ENCODE measurements at regions not wholly inside any gene's neighbourhood (a gene's known extent, or its start where the extent isn't known, plus 50 kb on each side); places are given as distances from the start of the nearest gene placed in this dataset.

GRCh38 chr5:174843263-174844250 is 119.2 kb downstream of the MSX2 start:
- TF ChIP-seq, protein P1, sequence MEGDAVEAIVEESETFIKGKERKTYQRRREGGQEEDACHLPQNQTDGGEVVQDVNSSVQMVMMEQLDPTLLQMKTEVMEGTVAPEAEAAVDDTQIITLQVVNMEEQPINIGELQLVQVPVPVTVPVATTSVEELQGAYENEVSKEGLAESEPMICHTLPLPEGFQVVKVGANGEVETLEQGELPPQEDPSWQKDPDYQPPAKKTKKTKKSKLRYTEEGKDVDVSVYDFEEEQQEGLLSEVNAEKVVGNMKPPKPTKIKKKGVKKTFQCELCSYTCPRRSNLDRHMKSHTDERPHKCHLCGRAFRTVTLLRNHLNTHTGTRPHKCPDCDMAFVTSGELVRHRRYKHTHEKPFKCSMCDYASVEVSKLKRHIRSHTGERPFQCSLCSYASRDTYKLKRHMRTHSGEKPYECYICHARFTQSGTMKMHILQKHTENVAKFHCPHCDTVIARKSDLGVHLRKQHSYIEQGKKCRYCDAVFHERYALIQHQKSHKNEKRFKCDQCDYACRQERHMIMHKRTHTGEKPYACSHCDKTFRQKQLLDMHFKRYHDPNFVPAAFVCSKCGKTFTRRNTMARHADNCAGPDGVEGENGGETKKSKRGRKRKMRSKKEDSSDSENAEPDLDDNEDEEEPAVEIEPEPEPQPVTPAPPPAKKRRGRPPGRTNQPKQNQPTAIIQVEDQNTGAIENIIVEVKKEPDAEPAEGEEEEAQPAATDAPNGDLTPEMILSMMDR (IDR thresholded peaks at IDR 0.05), result no peak
- no peak for TF ChIP-seq POLR2AphosphoS5 (IDR thresholded peaks at IDR 0.05; ENCODE audit: insufficient read depth in 1 of 2, low read depth in 1 of 2)
